Activated naive CD8-positive, alpha-beta T cell (primary cell): ENCODE measurements at regions not wholly inside any gene's neighbourhood (a gene's known extent, or its start where the extent isn't known, plus 50 kb on each side); places are given as distances from the start of the nearest gene placed in this dataset.

Source experiments
- H3K27ac Mint-ChIP-seq: one replicate; pipeline ENCODE4 v1.8.0; 2021; ENCODE audit warnings: mixed read lengths
- H3K27me3 Mint-ChIP-seq: one replicate; pipeline ENCODE4 v1.8.0; 2021; ENCODE audit warnings: mixed read lengths
- H3K36me3 Mint-ChIP-seq: one replicate; pipeline ENCODE4 v1.8.0; 2021; ENCODE audit warnings: mixed read lengths
- H3K4me1 Mint-ChIP-seq: one replicate; pipeline ENCODE4 v1.8.0; 2021; ENCODE audit warnings: low read depth, mixed read lengths
- H3K4me3 Mint-ChIP-seq: one replicate; pipeline ENCODE4 v1.8.0; 2021; ENCODE audit warnings: mild to moderate bottlenecking, mixed read lengths
- H3K9me3 Mint-ChIP-seq: one replicate; pipeline ENCODE4 v1.8.0; 2021; ENCODE audit warnings: low read depth, mixed read lengths

GRCh38 chr2:70036290-70036689 is 51.0 kb upstream of the PCBP1 start:
- peaks cover 9% of the 10 kb centered on the region for H3K36me3 Mint-ChIP-seq
- H3K4me3 Mint-ChIP-seq, result no peak overlapping the region
- H3K9me3 Mint-ChIP-seq, result no peaks in the 10 kb centered on the region
- H3K4me1 Mint-ChIP-seq, result peaks cover 5% of the 10 kb centered on the region
- H3K27me3 Mint-ChIP-seq, result no peaks in the 10 kb centered on the region
- H3K27ac Mint-ChIP-seq, result peak overlapping the region; percentile 4

- no peaks in the 10 kb centered on the region for H3K27me3 Mint-ChIP-seq
- no peak overlapping the region for H3K27ac Mint-ChIP-seq
- peaks cover 9% of the 10 kb centered on the region for H3K36me3 Mint-ChIP-seq
- H3K4me3 Mint-ChIP-seq, result no peak overlapping the region
- no peaks in the 10 kb centered on the region for H3K9me3 Mint-ChIP-seq
- peaks cover 5% of the 10 kb centered on the region for H3K4me1 Mint-ChIP-seq
Measured at GRCh38 chr2:70035344-70035844, 51.9 kb upstream of the PCBP1 start.

GRCh38 chr2:70030724-70031420 is 56.4 kb upstream of the PCBP1 start:
- H3K36me3 Mint-ChIP-seq, result peaks cover 4% of the 10 kb centered on the region
- no peak overlapping the region for H3K27ac Mint-ChIP-seq
- no peak overlapping the region for H3K4me3 Mint-ChIP-seq
- H3K9me3 Mint-ChIP-seq, result no peaks in the 10 kb centered on the region
- no peaks in the 10 kb centered on the region for H3K27me3 Mint-ChIP-seq
- H3K4me1 Mint-ChIP-seq, result no peaks in the 10 kb centered on the region

DNA sequence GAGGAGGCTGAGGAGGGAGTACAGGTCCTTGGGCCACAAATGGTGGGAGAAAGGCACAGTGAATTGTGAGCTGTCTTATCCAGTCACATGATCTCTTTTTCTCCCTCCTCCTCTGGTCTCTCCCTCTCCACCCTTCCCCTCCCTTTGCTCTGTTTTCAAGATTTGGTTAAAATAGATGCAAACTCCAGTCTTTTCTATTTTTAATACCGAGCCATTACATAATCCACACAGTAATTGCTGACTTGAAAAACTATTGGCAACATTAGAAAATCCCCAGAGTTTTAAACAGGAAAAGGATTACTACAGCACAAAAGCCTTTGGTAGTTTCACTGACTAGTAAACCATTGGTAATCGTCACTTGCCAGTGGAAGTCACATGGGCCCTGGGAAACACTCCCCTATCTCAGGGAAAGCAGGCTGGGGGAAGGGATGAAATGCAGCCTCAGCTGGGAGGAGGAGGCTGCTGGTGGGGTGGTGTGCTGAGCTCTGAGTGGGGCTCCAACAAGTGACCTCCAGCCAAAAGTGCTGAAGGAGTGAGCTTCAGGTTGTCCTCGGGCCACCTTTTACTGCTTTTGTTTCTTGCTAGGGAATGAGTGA is 57.4 kb upstream of the PCBP1 start:
- no peaks in the 10 kb centered on the region for H3K27me3 Mint-ChIP-seq
- H3K9me3 Mint-ChIP-seq, result no peaks in the 10 kb centered on the region
- H3K4me1 Mint-ChIP-seq, result no peaks in the 10 kb centered on the region
- H3K36me3 Mint-ChIP-seq, result peaks cover 2% of the 10 kb centered on the region
- no peak overlapping the region for H3K27ac Mint-ChIP-seq
- no peak overlapping the region for H3K4me3 Mint-ChIP-seq

GRCh38 chr2:70024284-70024683 is 62.9 kb upstream of the ASPRV1 start:
- Mint-ChIP-seq H3K36me3 (peaks cover 9% of the 10 kb centered on the region), H3K4me3 (no peak overlapping the region), H3K4me1 (no peaks in the 10 kb centered on the region), H3K9me3 (no peaks in the 10 kb centered on the region), H3K27ac (no peak overlapping the region), H3K27me3 (no peaks in the 10 kb centered on the region)

DNA sequence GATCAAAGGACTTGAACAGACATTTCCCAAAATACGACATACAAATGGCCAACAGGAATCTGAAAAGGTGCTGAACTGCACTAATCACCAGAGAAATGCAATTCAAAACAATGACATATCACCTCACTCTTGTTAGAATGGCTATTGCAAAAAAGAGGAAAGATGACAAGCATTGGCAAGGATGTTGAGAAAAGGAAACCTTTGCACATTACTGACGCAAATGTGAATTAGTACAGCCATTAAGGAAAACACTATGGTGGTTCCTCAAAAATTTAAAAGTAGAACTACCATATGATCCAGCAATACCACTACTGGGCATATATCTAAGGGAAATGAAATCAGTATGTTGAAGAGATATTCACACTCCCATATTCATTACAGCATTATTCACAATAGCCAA is 57.7 kb upstream of the ASPRV1 start:
- no peaks in the 10 kb centered on the region for H3K27me3 Mint-ChIP-seq
- H3K4me1 Mint-ChIP-seq, result peaks cover 4% of the 10 kb centered on the region
- peaks cover 22% of the 10 kb centered on the region for H3K36me3 Mint-ChIP-seq
- H3K27ac Mint-ChIP-seq, result no peak overlapping the region
- H3K9me3 Mint-ChIP-seq, result no peaks in the 10 kb centered on the region
- H3K4me3 Mint-ChIP-seq, result no peak overlapping the region

GRCh38 chr2:70017962-70018361 is 56.5 kb upstream of the ASPRV1 start:
- Mint-ChIP-seq H3K27me3 (no peaks in the 10 kb centered on the region), H3K36me3 (peaks cover 26% of the 10 kb centered on the region), H3K9me3 (no peaks in the 10 kb centered on the region), H3K4me3 (no peak overlapping the region), H3K27ac (no peak overlapping the region), H3K4me1 (peaks cover 4% of the 10 kb centered on the region)

GRCh38 chr2:70014959-70015358 is 53.5 kb upstream of the ASPRV1 start:
- H3K4me3 Mint-ChIP-seq, result no peak overlapping the region
- H3K36me3 Mint-ChIP-seq, result peaks cover 26% of the 10 kb centered on the region
- H3K9me3 Mint-ChIP-seq, result no peaks in the 10 kb centered on the region

DNA sequence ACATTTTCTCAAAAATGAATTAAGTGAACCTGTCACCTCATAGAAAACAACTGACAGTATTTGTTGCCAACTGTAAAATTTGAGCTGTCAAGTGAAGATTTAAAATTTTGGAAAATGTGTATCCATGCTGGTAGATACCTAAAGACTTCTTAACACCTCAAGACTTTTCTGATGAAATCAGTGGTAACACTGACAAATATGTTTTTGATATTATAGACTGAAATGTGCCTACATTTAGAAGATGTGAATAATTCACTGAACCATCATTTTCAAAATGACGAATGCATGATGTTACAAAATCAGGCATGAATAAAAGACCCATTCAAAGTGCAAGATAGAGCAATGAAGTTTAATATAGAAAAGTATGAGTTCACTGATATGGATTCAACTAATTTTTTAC is 51.5 kb upstream of the ASPRV1 start:
- Mint-ChIP-seq H3K27ac (no peak overlapping the region), H3K27me3 (no peaks in the 10 kb centered on the region), H3K4me1 (peaks cover 4% of the 10 kb centered on the region), H3K4me3 (no peak overlapping the region), H3K9me3 (no peaks in the 10 kb centered on the region), H3K36me3 (peaks cover 22% of the 10 kb centered on the region)

More at GRCh38 chr2:70014959-70015358, 53.5 kb upstream of the ASPRV1 start:
- H3K27me3 Mint-ChIP-seq, result no peaks in the 10 kb centered on the region
- peaks cover 4% of the 10 kb centered on the region for H3K4me1 Mint-ChIP-seq
- no peak overlapping the region for H3K27ac Mint-ChIP-seq

- Mint-ChIP-seq H3K4me3 (no peak overlapping the region), H3K27me3 (no peaks in the 10 kb centered on the region), H3K9me3 (no peaks in the 10 kb centered on the region), H3K27ac (no peak overlapping the region), H3K4me1 (peaks cover 4% of the 10 kb centered on the region), H3K36me3 (peaks cover 19% of the 10 kb centered on the region)
Measured at GRCh38 chr2:70011786-70012185, 50.4 kb upstream of the ASPRV1 start.

DNA sequence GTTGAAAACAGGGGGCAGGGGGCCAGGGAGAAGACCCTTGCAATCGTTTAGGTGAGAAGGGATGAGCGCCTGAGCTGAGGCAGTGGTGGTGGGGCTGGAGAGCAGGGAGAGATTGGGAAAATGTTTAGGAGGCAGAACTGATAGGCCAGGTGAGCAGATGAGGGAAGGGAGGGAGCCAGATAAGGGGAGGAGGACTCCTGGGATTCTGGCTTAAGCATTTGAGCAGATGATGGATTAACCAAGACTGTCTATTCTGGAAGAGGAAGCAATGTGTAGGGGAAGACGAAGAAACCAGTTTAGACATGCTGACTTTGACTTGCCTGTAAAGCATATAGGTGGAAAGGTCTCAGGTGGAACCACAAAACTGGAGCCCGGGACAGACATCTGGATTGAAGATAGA is 49.9 kb upstream of the ASPRV1 start:
- Mint-ChIP-seq H3K4me3 (no peak overlapping the region), H3K27me3 (no peaks in the 10 kb centered on the region), H3K36me3 (peaks cover 19% of the 10 kb centered on the region), H3K9me3 (no peaks in the 10 kb centered on the region), H3K27ac (no peak overlapping the region), H3K4me1 (peaks cover 4% of the 10 kb centered on the region)
